RPMI7951 (cell line): ENCODE measurements at regions not wholly inside any gene's neighbourhood (a gene's known extent, or its start where the extent isn't known, plus 50 kb on each side); places are given as distances from the start of the nearest gene placed in this dataset.

ENCODE experiments used
- DNase-seq: peaks from one replicate; pipeline ENCODE4 v3.0.0-alpha.2; 2012; ENCODE audit warnings: low read depth

- no peak for DNase-seq
Observed at GRCh38 chr4:45358573-45359506, 632.5 kb upstream of the GNPDA2 start.

- no peak for DNase-seq
Observed at GRCh38 chr4:45353161-45353560, 626.8 kb upstream of the GNPDA2 start.

GRCh38 chr4:45350438-45350837 lies 624.1 kb upstream of the GNPDA2 start:
- DNase-seq, result peak; percentile 54

- DNase-seq, result no peak
Observed at GRCh38 chr4:45349859-45350258, 623.5 kb upstream of the GNPDA2 start.

DNA sequence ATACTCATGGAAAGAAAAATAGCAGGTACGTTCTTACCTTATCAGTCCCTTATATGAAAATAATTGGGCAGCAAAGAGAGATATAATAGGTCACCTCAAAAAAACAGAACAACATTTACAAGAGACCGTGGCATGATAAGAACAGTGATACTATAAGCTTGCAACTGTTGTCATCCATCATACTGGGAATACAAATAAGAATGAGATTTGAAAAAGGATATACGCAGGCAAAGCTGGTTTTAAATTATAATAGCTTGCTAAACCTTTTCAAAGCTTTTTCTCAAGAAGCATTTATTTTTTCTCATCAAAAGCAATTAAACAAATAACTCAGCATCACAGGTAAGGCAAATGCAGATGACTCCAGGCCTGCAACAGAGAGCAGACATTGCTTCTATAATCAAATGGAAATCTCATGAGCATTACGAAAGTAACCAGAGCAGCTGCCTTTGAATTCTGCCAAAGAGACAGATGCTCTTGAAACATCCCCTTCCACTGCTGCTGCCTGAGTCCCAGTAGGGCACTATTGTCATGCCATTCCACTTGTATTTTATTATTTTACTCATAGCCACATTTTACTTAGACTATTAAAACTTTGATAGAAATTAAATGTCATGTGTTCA lies 620.6 kb upstream of the GNPDA2 start:
- DNase-seq, result no peak

DNA sequence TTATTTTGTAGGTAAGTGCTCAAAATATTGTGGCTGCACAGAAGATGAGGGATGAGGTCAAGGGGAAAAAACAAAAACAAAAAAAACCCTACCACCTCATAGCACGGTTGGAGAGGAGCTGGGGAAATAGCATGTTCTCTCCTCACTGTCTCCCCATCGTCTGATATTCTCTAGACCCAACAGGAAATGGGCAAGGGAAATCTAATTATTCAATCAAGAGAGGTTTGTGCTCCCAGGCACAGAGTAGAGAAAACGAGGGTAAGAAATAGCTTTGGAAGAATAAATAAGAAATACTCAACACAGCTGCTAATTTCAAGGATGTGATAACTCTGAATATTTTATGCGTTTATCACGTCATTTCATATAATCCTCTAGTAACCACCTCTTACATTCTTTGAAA lies 619.2 kb upstream of the GNPDA2 start:
- DNase-seq, result no peak

GRCh38 chr4:45331802-45332201 lies 605.4 kb upstream of the GNPDA2 start:
- no peak for DNase-seq

DNA sequence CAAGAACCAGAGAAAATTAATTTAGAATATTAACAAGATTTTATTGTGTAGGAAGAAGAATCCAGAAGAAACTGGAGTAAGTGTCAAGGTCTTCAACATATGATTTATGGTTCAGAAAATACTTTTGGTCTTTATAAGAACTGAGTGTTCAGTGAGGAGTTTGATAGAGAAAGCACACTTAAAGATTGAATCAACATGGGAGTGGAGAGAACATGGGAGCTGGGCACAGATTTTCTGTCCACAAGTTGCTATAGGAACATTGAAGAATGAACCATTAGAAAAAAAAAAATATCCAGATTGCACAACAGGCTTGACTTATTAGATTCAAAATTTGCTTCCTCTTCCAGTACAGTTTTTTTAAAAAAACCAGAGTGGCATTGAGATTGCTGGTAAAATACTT lies 601.2 kb upstream of the GNPDA2 start:
- DNase-seq, result no peak

DNA sequence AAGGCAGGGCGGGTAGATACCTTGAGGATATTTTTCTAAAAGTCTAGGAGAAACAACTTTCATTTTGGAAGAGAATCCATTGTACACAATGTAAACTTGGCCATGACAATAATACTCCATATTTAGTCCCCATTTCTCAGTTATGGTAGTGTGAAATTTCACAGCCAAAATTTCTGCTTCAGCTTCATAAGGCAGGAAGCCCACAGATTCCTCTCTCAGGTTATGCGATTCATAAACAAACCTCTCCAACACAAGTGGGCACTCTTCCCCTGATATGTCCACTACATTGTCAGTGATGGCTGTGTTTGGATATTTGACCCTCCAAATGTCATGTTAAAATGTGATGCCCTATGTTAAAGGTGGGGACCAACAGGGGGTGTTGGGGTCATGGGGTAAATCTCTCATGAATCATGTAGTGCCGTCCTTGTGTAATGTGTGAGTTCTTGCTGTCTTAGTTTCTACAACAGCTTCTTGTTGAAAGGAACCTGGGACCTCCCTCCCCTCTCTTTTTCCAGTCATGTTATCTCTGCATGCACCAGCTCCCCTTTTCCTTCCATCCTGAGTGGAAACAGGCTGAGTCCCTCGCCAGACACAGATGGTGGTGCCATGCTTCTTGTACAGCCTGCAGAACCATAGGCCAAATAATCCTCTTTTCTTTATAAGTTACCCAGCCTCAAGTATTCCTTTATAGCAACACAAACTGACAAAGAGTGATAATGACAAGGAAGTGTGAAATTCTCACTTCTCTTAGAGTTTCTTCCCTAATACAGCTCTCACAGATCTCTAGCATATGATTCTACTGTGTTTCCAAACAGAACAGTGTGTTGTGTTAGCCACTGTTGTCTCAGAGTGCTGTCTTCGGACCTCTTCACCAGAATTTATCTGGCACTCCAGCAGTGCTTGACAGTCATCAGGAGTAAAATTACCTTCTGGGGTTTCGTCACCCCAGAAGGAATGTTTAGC lies 598.4 kb upstream of the GNPDA2 start:
- no peak for DNase-seq

DNA sequence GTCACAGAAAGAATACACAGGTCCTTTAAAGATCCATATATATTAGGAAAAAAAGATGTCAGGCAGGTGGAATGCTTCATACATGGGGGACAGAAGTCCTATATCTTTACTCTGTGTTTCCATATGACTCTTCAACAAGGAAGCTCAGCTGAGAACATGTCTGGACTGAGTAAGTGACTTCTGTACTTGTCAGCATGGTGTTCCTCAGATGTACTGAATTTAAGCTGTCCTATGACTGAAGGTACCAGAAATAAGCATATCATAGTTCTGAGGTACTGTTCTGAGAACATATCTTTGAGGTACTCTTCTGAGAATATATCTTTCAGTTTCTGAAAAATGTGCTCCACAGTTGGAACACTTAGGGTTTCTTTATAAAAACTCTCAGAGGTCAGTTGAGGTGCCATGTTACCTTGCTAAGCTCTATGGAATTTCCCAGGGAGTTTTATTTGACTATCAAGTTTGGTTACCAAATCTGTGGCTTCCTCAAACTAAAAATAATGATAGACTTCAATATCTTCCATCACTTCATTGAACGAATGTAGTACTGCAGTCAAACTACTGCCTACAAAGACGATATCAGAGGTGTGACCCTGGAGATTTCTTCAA lies 597.2 kb upstream of the GNPDA2 start:
- DNase-seq, result no peak

- no peak for DNase-seq
Observed at GRCh38 chr4:45317739-45318138, 591.4 kb upstream of the GNPDA2 start.

GRCh38 chr4:45317276-45317675 lies 590.9 kb upstream of the GNPDA2 start:
- no peak for DNase-seq

- DNase-seq, result no peak
Observed at GRCh38 chr4:45316257-45316656, 589.9 kb upstream of the GNPDA2 start.

- DNase-seq, result no peak
Observed at GRCh38 chr4:45302828-45303227, 576.5 kb upstream of the GNPDA2 start.

GRCh38 chr4:45294464-45294863 lies 568.1 kb upstream of the GNPDA2 start:
- DNase-seq, result no peak

DNA sequence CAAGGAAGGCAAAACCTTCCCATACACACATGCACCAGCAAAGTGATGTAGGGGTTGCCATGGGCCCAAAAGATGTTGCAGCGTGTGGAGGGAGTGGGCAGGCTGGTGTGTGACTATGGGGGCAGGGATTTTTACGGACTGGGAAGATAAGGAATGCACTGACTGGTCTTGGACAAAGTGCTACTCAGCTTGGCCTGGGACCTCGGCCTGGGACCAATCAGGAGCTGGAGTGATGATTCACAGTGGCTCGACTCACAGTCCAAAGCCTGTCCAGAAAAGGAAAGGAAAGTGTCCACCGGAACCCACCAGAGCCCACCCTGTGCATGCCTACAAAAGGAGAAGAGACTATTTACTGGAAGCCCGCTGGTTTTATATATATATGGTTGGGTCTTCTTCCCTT lies 567.0 kb upstream of the GNPDA2 start:
- no peak for DNase-seq

- no peak for DNase-seq
Observed at GRCh38 chr4:45292844-45293243, 566.5 kb upstream of the GNPDA2 start.

- DNase-seq, result no peak
Observed at GRCh38 chr4:45284400-45285085, 558.2 kb upstream of the GNPDA2 start.

GRCh38 chr4:45283352-45283751 lies 557.0 kb upstream of the GNPDA2 start:
- DNase-seq, result no peak

DNA sequence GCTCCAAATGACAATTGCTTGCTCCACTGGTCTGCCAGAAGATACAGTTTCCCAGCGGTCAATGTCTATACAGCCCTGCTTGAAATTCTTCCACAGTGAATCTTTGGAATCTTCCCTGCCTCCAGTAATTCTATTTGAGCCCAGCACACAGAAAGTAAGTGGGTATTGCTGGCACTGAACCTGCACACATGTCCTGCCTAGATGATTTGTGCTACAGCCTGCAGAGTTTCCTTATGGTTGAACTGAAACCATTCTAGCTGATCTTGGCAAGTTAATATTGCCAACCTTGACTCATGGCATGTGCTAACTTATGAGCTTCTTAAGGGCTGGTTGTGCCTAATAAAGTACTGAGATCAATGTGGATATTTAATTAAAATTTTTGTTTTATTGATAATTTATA lies 553.8 kb upstream of the GNPDA2 start:
- DNase-seq, result no peak

GRCh38 chr4:45275862-45276261 lies 549.5 kb upstream of the GNPDA2 start:
- DNase-seq, result no peak
